NCI-H524 treated with DMSO at 0.1 percent for 48 hours (cell line): ENCODE measurements at regions not wholly inside any gene's neighbourhood (a gene's known extent, or its start where the extent isn't known, plus 50 kb on each side); places are given as distances from the start of the nearest gene placed in this dataset.
A peak's percentile ranks its signal among the peaks of the same experiment; 100 is the strongest.
"Not testable (repeated sequence)": the region's sequence is repeated elsewhere in the genome, so short reads cannot be mapped to it uniquely, and the experiment has no call there.

Experiments
- DNase-seq: peaks from one replicate; lab custom pipeline; 2025; lab: John Stamatoyannopoulos, UW

DNA sequence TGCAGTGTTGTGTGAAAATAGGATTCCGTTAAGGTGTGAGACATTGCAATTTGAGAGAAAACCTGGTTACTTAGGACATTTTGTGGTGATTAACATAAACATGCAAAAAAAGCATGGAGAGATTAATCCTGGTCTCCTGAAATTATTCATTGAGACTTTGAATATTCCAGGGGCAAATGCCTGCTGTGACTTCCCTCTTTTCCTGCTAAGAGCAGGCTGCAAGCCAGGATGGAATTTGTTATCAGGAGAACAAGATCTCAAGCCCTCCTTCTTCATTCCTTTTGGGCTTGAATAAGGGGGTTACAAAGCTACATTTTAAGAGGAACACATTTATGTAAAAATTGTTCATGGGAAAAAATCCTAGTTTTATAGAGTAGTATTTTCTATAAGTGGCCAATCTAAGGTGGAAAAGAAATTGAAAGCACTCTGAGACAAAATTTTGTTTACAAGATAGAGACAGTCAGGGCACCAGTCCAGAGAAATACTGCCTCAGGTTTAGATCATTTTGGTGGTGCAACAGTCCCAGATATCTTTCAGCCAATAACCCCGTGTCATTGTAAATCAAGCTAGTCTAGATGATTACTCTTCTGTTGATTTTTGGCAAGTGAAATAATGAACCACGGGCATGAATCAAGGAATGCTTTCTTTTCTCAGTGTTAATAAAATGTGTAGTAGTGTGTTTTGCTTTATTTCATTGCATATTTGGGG lies 1528.3 kb upstream of the AGA start:
- DNase-seq: no peak

- DNase-seq: no peak
Measured at GRCh38 chr4:178976861-178977260, 1534.6 kb upstream of the AGA start.

- DNase-seq: no peak
Measured at GRCh38 chr4:178993306-178993705, 1551.1 kb upstream of the AGA start.

GRCh38 chr4:179001918-179002317 lies 1559.7 kb upstream of the AGA start:
- no peak for DNase-seq

DNA sequence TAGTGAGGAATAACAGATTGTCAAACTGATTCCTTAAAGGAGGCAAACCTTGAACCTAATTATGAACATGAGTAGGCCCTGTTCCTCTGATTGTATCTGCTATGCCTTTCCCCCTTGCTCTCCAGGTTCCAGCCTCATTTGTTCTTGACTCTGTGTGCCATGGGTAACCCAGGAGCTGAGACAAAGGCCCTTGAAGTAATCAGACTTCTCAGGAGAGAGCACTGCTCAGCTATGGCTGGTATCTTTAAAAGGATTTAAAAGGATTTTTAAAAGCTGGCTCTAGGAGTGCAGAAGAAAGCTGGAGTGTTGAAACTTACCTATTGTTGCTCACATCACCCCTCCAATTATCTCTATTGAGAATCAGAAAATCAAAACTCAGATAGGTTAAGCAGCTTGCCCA lies 1565.5 kb upstream of the AGA start:
- DNase-seq: no peak

GRCh38 chr4:179017581-179017980 lies 1575.3 kb upstream of the AGA start:
- no peak for DNase-seq

DNA sequence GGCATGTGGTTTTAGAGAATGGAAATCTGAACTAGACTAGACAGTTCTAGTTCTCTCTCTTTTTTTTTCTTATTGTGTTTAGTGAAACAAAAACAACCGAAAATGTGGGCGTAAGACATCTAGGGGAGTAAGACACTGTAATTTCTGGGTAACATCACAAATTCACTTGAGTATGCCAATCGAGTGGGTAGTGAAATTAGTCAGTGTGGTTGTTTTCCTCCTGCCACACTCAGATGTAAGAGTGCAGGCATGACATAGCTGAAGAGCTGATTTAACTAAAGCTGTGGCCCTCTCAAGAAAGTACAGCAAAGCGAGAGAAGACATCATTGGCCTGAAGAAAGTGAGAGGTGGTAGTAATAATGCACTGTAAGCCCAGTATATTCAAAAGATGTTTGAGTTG lies 1585.3 kb upstream of the AGA start:
- DNase-seq: no peak

GRCh38 chr4:179028321-179028720 lies 1586.1 kb upstream of the AGA start:
- no peak for DNase-seq

DNA sequence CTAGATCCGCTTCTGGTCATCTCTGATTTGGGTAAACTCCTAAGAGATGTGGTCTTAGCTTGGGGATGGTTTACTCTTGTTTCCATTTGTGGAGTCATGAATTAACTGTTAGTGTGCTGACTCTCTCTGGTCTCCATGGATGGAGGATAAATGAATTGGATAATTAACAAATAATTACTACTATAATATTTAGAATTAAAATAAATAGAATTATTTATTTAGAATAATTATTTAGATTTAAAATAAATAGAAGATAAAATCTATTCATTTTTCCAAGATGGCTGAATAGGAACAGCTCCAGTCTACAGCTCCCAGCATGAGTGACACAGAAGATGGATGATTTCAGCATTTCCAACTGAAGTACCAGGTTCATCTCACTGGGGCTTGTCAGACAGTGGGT lies 1587.4 kb upstream of the AGA start:
- no peak for DNase-seq

GRCh38 chr4:179040259-179040658 lies 1598.0 kb upstream of the AGA start:
- DNase-seq: no peak

DNA sequence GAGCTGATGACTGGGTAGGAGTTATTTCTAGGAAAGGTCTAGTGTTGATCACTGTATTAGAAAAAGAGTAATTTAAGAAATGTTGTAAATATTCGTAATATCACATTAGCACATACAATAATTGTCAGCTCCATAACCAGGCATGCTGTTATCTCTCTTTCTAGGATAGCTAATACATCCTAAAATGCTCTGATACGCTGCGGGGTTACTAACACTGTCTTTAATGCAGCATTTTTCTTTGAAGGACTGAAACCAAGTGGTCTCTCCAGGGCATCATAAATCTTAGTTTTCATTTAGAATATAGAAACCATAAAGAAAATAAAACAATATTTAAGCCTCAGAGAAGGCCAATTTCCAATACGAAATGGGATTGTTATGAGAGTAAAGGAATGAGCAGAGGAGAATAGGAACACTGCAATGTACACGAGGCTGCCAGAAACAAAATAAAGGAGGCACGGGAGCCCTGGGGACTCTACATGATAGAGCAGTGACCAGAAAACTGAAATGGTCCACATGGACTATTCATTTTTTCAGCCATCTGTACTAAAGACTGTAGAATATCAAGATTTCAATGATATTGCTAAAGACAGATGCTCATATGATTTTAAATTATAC lies 1606.7 kb upstream of the AGA start:
- no peak for DNase-seq

GRCh38 chr4:179051206-179051605 lies 1609.0 kb upstream of the AGA start:
- no peak for DNase-seq

- no peak for DNase-seq
Measured at GRCh38 chr4:179059396-179059795, 1617.2 kb upstream of the AGA start.

- not testable (repeated sequence) for DNase-seq
Measured at GRCh38 chr4:179066254-179066653, 1624.0 kb upstream of the AGA start.

- DNase-seq: no peak
Measured at GRCh38 chr4:179071131-179071530, 1628.9 kb upstream of the AGA start.

DNA sequence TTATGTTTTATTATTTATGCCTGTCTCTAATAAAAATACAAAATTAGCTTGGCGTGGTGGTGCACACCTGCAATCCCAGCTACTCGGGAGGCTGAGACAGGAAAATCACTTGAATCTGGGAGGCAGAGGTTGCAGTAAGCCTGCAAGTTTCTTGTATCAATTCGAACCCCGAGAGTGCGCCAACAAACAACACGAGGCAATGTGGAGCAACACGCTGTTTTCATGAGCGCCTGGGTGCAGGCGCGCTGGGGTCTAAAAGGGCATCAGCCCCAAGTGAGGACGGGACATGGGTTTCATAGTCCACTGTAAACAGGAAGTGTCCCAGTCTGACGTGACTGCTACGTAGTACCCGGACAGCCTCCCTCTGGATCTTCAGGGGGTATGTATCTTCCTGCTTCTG lies 1634.6 kb upstream of the AGA start:
- no peak for DNase-seq

DNA sequence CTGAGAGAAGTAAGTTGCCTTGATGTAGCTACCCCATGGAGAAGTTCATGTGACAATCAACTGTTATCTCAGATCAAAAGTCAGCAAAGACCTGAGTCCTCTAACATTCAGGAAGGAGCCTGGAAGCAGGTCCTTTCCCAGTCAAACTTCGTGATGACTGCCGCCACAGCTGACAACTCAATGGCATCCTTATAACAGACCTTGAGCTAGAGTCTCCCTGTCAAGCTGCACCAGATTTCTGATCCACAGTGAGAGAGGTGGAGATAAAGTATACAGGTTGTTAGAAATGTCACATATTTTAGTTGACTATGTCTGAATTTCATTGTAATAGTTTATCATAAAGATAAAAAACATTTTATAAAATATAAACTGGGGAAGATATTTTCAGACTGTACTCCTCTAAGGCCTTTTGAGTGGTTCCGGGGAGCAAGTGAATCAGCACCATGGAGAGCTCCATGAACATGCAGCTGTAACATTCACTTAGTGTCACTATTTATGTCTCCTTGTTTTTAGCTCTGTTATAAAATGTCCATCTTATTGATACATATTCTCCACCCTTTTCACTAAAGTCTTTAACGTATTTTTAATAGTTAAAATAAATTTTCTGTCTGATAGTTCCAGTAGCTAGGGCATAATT lies 1653.5 kb upstream of the AGA start:
- no peak for DNase-seq

DNA sequence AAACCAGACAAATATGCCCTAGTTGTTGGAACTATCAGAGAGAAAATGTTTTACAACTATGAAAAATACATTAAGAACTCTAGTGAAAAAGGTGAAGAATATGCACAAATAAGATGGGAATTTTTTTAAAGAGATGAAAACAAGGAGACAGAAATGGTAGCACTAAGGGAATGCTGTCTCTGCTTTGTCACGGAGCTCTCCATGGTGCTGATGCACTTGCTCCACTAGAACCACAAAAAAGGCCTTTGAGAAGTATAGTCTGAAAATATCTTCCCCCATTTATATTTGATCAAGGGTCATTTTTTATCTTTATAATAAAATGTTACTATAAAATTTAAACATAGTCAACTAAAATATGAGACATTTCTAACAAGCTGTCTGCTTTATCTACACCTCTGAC lies 1655.5 kb upstream of the AGA start:
- no peak for DNase-seq

GRCh38 chr4:179110356-179110755 lies 1668.1 kb upstream of the AGA start:
- peak; percentile 81 for DNase-seq

DNA sequence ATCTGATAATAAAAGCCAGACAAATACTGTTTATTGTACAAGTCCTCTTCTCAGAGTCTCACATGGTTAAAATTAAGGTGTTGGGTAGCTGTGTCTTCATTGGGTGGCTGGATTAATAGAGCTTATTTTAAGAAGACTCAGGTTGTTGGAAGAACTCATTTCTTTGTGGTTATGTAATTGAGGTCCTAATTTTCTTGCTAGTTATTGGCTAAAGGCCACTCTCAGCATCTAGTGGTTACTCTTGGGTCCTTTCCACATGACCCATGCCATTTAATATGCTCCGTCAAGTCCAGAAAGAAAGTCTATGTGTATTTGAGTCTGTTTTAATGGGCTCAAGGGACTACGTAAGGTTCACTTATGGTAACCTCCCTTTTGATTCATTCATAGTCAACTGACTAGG lies 1668.6 kb upstream of the AGA start:
- DNase-seq: no peak

GRCh38 chr4:179112441-179113170 lies 1670.4 kb upstream of the AGA start:
- DNase-seq: no peak

- no peak for DNase-seq
Measured at GRCh38 chr4:179114615-179115014, 1672.4 kb upstream of the AGA start.

GRCh38 chr4:179116011-179116410 lies 1673.8 kb upstream of the AGA start:
- DNase-seq: no peak
